ENCODE measurements at regions not wholly inside any gene's neighbourhood (a gene's known extent, or its start where the extent isn't known, plus 50 kb on each side); places are given as distances from the start of the nearest gene placed in this dataset.
A peak's percentile ranks its signal among the peaks of the same experiment; 100 is the strongest.

- Histone ChIP-seq H3K4me1 (replicated peaks in 1 of 2) (peaks cover 13 to 19% of the 10 kb centered on the region in 2 donors), H3K27ac (no peak overlapping the region), H3K4me3 (no peak overlapping the region)
- no peak for ATAC-seq (replicated peaks in 6 of 8)
- WGBS, 10 experiments, result 81 to 100% (median 96%) methylated on average over 1 of the region's 1 CpG; no CpG with 5 or more reads in 2 of the 10 experiments
- in situ Hi-C loops (cut with MboI; ENCODE audit: low pct_unique_long_range_greater_than_20kb in 2 of 9, low sequenced_read_pairs in 9 of 9, unreplicated experiment in 9 of 9), result no loop called here
These were observed 63.2 kb upstream of the SLC22A11 start for GRCh38 chr11:64492561-64492960.

GRCh38 chr11:64498136-64498535 lies 57.6 kb upstream of the SLC22A11 start:
- Histone ChIP-seq H3K4me3 (no peak overlapping the region), H3K4me1 (replicated peaks in 1 of 2) (no peaks in the 10 kb centered on the region), H3K27ac (no peak overlapping the region)
- 13 to 92% (median 74%) methylated on average over 1 to 4 of the region's 4 CpGs; no CpG with 5 or more reads in 1 of the 10 experiments for WGBS, 10 experiments
- ATAC-seq (replicated peaks in 6 of 8), result no peak
- in situ Hi-C loops (cut with MboI; ENCODE audit: low pct_unique_long_range_greater_than_20kb in 2 of 9, low sequenced_read_pairs in 9 of 9, unreplicated experiment in 9 of 9), result no loop called here

- Histone ChIP-seq H3K4me1 (replicated peaks in 1 of 2) (no peaks in the 10 kb centered on the region), H3K27ac (no peak overlapping the region), H3K4me3 (no peak overlapping the region)
- 20 to 100% (median 81%) methylated on average over 1 to 8 of the region's 16 CpGs; no CpG with 5 or more reads in 3 of the 10 experiments for WGBS, 10 experiments
- no peak for ATAC-seq (replicated peaks in 6 of 8)
- in situ Hi-C loops (cut with MboI; ENCODE audit: low pct_unique_long_range_greater_than_20kb in 2 of 9, low sequenced_read_pairs in 9 of 9, unreplicated experiment in 9 of 9), result no loop called here
These were observed 56.3 kb upstream of the SLC22A11 start for GRCh38 chr11:64499261-64500004.

GRCh38 chr11:64500176-64501013 lies 55.3 kb upstream of the SLC22A11 start:
- in situ Hi-C loops (cut with MboI; ENCODE audit: low pct_unique_long_range_greater_than_20kb in 2 of 9, low sequenced_read_pairs in 9 of 9, unreplicated experiment in 9 of 9), result no loop called here
- H3K4me1 ChIP-seq (replicated peaks in 1 of 2), result no peaks in the 10 kb centered on the region
- H3K27ac ChIP-seq, result no peak overlapping the region
- H3K4me3 ChIP-seq, result no peak overlapping the region
- 23 to 100% (median 71%) methylated on average over 1 to 15 of the region's 28 CpGs; no CpG with 5 or more reads in 3 of the 10 experiments for WGBS, 10 experiments
- ATAC-seq (replicated peaks in 6 of 8), result peak in 1 of 8 experiments; percentile 32

DNA sequence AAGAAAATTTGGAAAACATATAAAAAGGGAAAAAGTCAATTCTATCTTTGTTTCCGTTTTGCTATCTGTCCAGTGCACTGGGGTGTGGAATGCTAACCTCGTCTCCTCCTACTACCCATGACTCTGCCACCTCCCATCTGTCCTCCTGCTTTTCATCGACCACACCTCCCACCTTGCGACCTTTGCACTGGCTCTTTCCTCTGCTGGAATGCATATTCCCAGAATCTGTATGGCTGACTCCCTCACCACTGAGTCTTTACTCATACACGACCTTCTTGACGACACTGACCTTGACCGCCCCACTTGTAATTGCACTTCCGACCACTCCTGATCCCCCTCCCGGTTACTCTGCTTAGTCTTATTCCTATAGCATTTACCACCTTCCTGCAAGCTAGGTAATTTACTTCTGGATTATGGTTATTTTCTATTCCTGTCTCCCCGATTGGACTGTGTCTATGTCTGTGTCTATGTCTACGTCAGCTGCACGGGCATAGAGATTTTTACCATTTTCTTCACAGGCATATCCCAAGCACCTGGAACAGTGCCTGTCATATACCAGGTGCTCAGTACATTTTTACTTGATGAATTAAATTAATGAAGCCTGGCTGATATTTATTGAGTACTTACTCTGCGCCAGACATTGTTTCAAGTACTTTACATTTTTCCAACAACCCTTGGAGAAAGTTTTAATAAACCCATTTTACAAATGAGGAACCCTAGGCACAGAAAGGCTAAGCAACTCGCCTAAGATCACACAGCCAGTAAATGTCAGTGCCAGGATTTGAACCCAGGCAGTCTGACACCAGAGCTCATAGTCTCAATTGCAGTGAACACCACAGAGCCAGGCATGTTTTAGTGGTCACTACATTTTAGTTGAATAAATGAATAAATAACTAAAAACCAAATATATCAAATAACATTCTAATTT lies 54.0 kb upstream of the SLC22A11 start:
- in situ Hi-C loops (cut with MboI; ENCODE audit: low pct_unique_long_range_greater_than_20kb in 2 of 9, low sequenced_read_pairs in 9 of 9, unreplicated experiment in 9 of 9), result no loop called here
- ATAC-seq (replicated peaks in 6 of 8), result peak in 2 of 8 experiments; percentile 36 to 90
- no peak overlapping the region for H3K4me3 ChIP-seq
- WGBS, 10 experiments, result 25 to 83% (median 54%) methylated on average over 1 to 14 of the region's 14 CpGs
- H3K4me1 ChIP-seq (replicated peaks in 1 of 2), result no peaks in the 10 kb centered on the region
- H3K27ac ChIP-seq, result no peak overlapping the region

DNA sequence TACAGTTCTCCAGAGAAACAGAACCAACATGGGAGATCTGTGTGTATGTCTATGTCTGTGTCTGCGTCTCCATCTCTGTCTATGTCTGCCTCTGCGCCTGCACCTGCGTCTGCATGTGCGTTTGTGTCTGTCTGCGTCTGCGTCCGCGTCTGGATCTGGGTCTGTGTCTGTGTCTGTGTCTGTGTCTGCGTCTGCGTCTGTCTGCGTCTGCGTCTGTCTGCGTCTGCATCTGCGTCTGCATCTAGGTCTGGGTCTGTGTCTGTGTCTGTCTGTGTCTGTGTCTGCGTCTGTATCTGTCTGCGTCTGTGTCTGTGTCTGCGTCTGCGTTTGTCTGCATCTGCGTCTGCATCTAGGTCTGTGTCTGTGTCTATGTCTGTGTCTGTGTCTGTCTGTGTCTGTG lies 53.1 kb upstream of the SLC22A11 start:
- Histone ChIP-seq H3K27ac (no peak overlapping the region), H3K4me1 (replicated peaks in 1 of 2) (no peaks in the 10 kb centered on the region), H3K4me3 (no peak overlapping the region)
- no peak for ATAC-seq (replicated peaks in 6 of 8)
- in situ Hi-C loops (cut with MboI; ENCODE audit: low pct_unique_long_range_greater_than_20kb in 2 of 9, low sequenced_read_pairs in 9 of 9, unreplicated experiment in 9 of 9), result no loop called here
- WGBS, 10 experiments, result 76 to 95% (median 88%) methylated on average over 2 to 16 of the region's 19 CpGs; no CpG with 5 or more reads in 4 of the 10 experiments

DNA sequence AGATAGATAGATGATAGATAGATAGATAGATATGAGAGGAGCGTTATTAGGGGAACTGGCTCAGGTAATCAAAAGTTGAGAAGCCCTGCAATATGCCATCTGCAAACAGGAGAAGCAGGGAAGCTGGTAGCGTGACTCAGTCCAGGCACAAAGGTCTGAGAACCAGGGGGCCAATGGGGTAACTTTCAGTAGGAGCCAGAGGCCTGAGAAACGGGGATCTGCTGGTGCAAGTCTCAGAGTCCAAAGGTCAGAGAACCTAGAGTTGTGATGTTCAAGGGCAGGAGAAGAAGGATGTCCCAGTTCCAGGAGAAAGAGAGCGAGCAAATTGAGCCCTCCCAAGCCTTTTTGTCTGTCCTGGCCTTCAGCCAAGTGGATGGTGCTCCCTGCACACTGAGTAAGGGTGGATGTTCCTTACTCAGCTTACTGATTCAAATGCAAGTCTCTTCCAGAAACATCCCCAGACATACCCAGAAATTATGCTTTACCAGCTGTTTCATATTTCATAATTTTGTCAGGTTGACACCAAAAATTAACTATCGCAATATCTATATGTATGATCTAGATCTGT lies 52.5 kb upstream of the SLC22A11 start:
- in situ Hi-C loops (cut with MboI; ENCODE audit: low pct_unique_long_range_greater_than_20kb in 2 of 9, low sequenced_read_pairs in 9 of 9, unreplicated experiment in 9 of 9), result no loop called here
- no peak overlapping the region for H3K27ac ChIP-seq
- whole genome bisulfite sequencing, 10 experiments, result 25 to 63% (median 55%) methylated on average over 2 to 5 of the region's 5 CpGs; no CpG with 5 or more reads in 2 of the 10 experiments
- ATAC-seq (replicated peaks in 6 of 8), result no peak
- no peak overlapping the region for H3K4me3 ChIP-seq
- H3K4me1 ChIP-seq (replicated peaks in 1 of 2), result no peaks in the 10 kb centered on the region

GRCh38 chr11:64504999-64505398 lies 50.7 kb upstream of the SLC22A11 start:
- no peak overlapping the region for H3K27ac ChIP-seq
- 40 to 87% (median 63%) methylated on average over 1 to 5 of the region's 5 CpGs; no CpG with 5 or more reads in 7 of the 10 experiments for WGBS, 10 experiments
- in situ Hi-C loops (cut with MboI; ENCODE audit: low pct_unique_long_range_greater_than_20kb in 2 of 9, low sequenced_read_pairs in 9 of 9, unreplicated experiment in 9 of 9), result no loop called here
- H3K4me1 ChIP-seq (replicated peaks in 1 of 2), result no peaks in the 10 kb centered on the region
- H3K4me3 ChIP-seq, result no peak overlapping the region
- ATAC-seq (replicated peaks in 6 of 8), result no peak
